Gastroesophageal sphincter (tissue), 4 donors: ENCODE measurements at regions not wholly inside any gene's neighbourhood (a gene's known extent, or its start where the extent isn't known, plus 50 kb on each side); places are given as distances from the start of the nearest gene placed in this dataset.

ENCODE experiments used
- ATAC-seq: fragments of 150-250 bp; one replicate; pipeline ENCODE4 v1.9.1; 2016; ENCODE audit warnings: mild to moderate bottlenecking, moderate library complexity
- H3K27ac ChIP-seq, 4 donors: fragments of 200-600 bp; sonication (generic) in 3 of 4; 1 replicate in 3 of 4; 2 replicates in 1 of 4; pipeline ENCODE4 v1.5.1; 2016 to 2019
- H3K27me3 ChIP-seq: fragments of 200-600 bp; sonication (generic); one replicate; pipeline ENCODE4 v1.5.1; 2019
- H3K36me3 ChIP-seq, 2 donors: fragments of 200-600 bp; sonication (generic); one replicate each; pipeline ENCODE4 v1.5.1; 2019; ENCODE audit warnings: control low read depth in 1 of 2
- H3K4me1 ChIP-seq, 3 donors: fragments of 200-600 bp; sonication (generic); 1 replicate in 2 of 3; 2 replicates in 1 of 3; pipeline ENCODE4 v1.5.1; 2016 to 2019; ENCODE audit warnings: control low read depth in 2 of 3
- H3K4me3 ChIP-seq, 2 donors: fragments of 200-600 bp; sonication (generic); one replicate each; pipeline ENCODE4 v1.5.1; 2019; ENCODE audit warnings: mild to moderate bottlenecking in 1 of 2, moderate library complexity in 1 of 2
- H3K9me3 ChIP-seq, 3 donors: fragments of 200-600 bp; sonication (generic); one replicate each; pipeline ENCODE4 v1.5.1; 2017 to 2019; ENCODE audit warnings: control low read depth in 2 of 3
- CTCF ChIP-seq, 4 experiments: fragments of 200-600 bp in 2 of 4; fragments of 450-650 bp in 2 of 4; sonication (generic) in 1 of 4; IDR thresholded peaks; one replicate each; pipeline ENCODE4 v1.5.1; 2017 to 2019; ENCODE audit warnings: antibody characterized with exemption in 4 of 4, mild to moderate bottlenecking in 2 of 4, moderate library complexity in 2 of 4
- EP300 ChIP-seq: sonication (generic); formaldehyde crosslinking; IDR thresholded peaks from one replicate; pipeline ENCODE4 v1.6.1; 2017; ENCODE audit warnings: antibody characterized with exemption, mild to moderate bottlenecking
- POLR2A ChIP-seq, 2 donors: fragments of 450-650 bp; IDR thresholded peaks; one replicate each; pipeline ENCODE4 v1.6.1; 2017; ENCODE audit warnings: antibody characterized with exemption in 2 of 2, mild to moderate bottlenecking in 2 of 2, moderate library complexity in 1 of 2
- POLR2AphosphoS5 ChIP-seq: sonication (generic); formaldehyde crosslinking; IDR thresholded peaks from one replicate; pipeline ENCODE4 v1.6.1; 2017; ENCODE audit warnings: antibody characterized with exemption
- WGBS, 2 donors: methylation state at CpG; one replicate each; pipeline ENCODE4 v1.1.5; 2018; ENCODE audit warnings: low coverage in 1 of 2; 5-methylcytosine and 5-hydroxymethylcytosine counted together

DNA sequence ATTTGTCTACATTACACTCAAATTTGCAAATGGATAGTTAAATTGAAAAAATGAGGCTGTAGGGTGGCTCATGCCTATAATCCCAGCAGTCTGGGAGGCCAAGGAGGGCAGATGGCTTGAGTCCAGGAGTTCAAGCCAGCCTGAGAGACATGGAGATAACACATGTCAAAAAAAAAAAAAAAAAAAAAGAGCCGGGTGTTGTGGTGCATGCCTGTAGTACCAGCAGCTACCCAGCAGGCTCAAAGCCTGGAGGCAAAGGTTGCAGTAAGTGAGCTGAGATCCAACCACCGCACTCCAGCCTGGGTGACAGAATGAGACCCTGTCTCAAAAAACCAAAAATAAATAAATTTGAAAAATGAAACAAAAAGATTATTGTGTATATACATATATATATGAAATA lies 119.9 kb upstream of the MGAT4C start:
- Histone ChIP-seq H3K36me3 (no peaks in the 10 kb centered on the region), H3K9me3 (no peaks in the 10 kb centered on the region), H3K27me3 (no peaks in the 10 kb centered on the region), H3K4me1 (no peaks in the 10 kb centered on the region), H3K27ac (no peak overlapping the region), H3K4me3 (no peak overlapping the region)
- ATAC-seq = no peak
- TF ChIP-seq POLR2AphosphoS5 (no peak), POLR2A (IDR thresholded peaks at IDR 0.05) (no peak), EP300 (no peak), CTCF (IDR thresholded peaks at IDR 0.05) (no peak)
- WGBS, 2 donors = 46 to 63% methylated on average over 2 of the region's 2 CpGs

GRCh38 chr12:86373813-86374212 lies 117.6 kb upstream of the MGAT4C start:
- Histone ChIP-seq H3K4me1 (no peaks in the 10 kb centered on the region), H3K36me3 (no peaks in the 10 kb centered on the region), H3K9me3 (no peaks in the 10 kb centered on the region), H3K27me3 (no peaks in the 10 kb centered on the region), H3K27ac (no peak overlapping the region), H3K4me3 (no peak overlapping the region)
- ATAC-seq = no peak
- TF ChIP-seq EP300 = no peak
- TF ChIP-seq CTCF (IDR thresholded peaks at IDR 0.05) = no peak
- TF ChIP-seq POLR2AphosphoS5 = no peak
- TF ChIP-seq POLR2A (IDR thresholded peaks at IDR 0.05) = no peak
- WGBS, 2 donors = 45 to 60% methylated on average over 1 of the region's 1 CpG

GRCh38 chr12:86367137-86367536 lies 110.9 kb upstream of the MGAT4C start:
- Histone ChIP-seq H3K4me3 (no peak overlapping the region), H3K27ac (no peak overlapping the region), H3K36me3 (no peaks in the 10 kb centered on the region), H3K4me1 (no peaks in the 10 kb centered on the region), H3K9me3 (no peaks in the 10 kb centered on the region), H3K27me3 (no peaks in the 10 kb centered on the region)
- TF ChIP-seq POLR2AphosphoS5 (no peak), EP300 (no peak), POLR2A (IDR thresholded peaks at IDR 0.05) (no peak)
- no peak for ATAC-seq
- WGBS, 2 donors = 40 to 76% methylated on average over 1 to 2 of the region's 2 CpGs

DNA sequence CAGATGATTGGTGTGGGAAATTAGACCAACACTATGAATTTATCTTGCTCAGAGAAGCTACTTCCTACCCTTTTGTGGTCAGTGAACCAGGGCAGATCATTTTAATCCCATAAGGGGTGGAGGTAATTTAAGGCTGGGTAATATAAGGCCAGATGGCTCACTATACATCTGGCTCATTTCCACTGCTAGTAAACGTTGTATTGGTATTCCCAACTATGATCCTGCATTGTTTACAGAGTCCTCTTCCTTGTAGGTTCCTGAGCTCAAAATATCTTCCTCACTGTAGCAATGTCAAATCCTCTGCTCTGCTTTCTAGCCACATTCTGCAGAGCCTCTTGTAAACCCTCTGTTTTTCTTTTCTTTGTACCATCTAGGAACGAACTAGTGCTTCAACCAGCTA lies 93.0 kb upstream of the MGAT4C start:
- Histone ChIP-seq H3K9me3 (no peaks in the 10 kb centered on the region), H3K4me3 (no peak overlapping the region), H3K27me3 (no peaks in the 10 kb centered on the region), H3K27ac (no peak overlapping the region), H3K4me1 (no peaks in the 10 kb centered on the region), H3K36me3 (no peaks in the 10 kb centered on the region)
- no peak for ATAC-seq
- no peak for TF ChIP-seq POLR2AphosphoS5
- TF ChIP-seq POLR2A (IDR thresholded peaks at IDR 0.05) = no peak
- no peak for TF ChIP-seq EP300
- no peak for TF ChIP-seq CTCF (IDR thresholded peaks at IDR 0.05)
- whole genome bisulfite sequencing, 2 donors = 15 to 30% methylated on average over 2 of the region's 2 CpGs

GRCh38 chr12:86333955-86334522 lies 77.8 kb upstream of the MGAT4C start:
- no peak overlapping the region for H3K27ac ChIP-seq
- WGBS, 2 donors = 53 to 74% methylated on average over 2 of the region's 2 CpGs
- H3K4me1 ChIP-seq = no peaks in the 10 kb centered on the region
- H3K4me3 ChIP-seq = no peak overlapping the region
- no peak for ATAC-seq
- no peaks in the 10 kb centered on the region for H3K36me3 ChIP-seq
- no peaks in the 10 kb centered on the region for H3K9me3 ChIP-seq
- no peaks in the 10 kb centered on the region for H3K27me3 ChIP-seq
- no peak for TF ChIP-seq EP300

- no peaks in the 10 kb centered on the region for H3K9me3 ChIP-seq
- H3K4me3 ChIP-seq = no peak overlapping the region
- WGBS, 2 donors = 0 to 25% methylated on average over 1 to 2 of the region's 2 CpGs
- TF ChIP-seq POLR2AphosphoS5 = no peak
- no peaks in the 10 kb centered on the region for H3K27me3 ChIP-seq
- ATAC-seq = no peak
- H3K36me3 ChIP-seq = no peaks in the 10 kb centered on the region
- no peak overlapping the region for H3K27ac ChIP-seq
- no peaks in the 10 kb centered on the region for H3K4me1 ChIP-seq
Observed at GRCh38 chr12:86331457-86331856, 75.3 kb upstream of the MGAT4C start.
